ENCODE measurements at regions not wholly inside any gene's neighbourhood (a gene's known extent, or its start where the extent isn't known, plus 50 kb on each side); places are given as distances from the start of the nearest gene placed in this dataset.

DNA sequence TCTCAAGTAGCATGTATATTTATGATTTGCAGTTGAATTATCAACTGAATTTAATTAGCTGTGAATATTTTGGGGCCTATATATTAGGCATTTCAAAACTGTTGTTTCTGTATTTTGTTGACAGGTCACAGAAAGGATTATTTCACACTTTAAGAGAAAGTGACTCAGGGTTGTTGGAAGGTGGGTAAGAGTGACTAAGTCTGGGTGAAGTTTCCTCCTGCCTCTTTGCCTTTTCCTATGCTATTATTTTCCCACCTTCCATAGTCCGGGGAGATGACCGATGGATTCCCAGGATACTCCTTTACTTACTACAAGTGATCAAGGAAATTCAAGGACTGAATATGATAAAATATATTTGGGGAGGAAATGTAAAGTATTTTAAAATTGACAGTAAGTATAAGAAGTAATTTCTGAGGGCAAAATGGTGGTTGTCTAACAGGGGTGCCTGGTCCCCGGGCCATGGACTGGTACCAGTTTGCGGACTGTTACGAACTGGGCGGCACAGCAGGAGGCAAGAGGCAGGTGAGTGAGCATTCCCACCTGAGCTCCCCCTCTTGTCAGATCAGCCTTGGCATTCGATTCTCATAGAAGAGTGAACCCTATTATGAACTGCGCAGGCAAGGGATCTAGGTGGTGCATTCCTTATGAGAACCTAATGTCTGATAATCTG, 175.5 kb upstream of the GPRIN3 start:
- no peak for TF ChIP-seq EZH2 (IDR thresholded peaks at IDR 0.05; ENCODE audit: borderline replicate concordance, low read depth, low read length, severe bottlenecking)
- TF ChIP-seq, protein P1, sequence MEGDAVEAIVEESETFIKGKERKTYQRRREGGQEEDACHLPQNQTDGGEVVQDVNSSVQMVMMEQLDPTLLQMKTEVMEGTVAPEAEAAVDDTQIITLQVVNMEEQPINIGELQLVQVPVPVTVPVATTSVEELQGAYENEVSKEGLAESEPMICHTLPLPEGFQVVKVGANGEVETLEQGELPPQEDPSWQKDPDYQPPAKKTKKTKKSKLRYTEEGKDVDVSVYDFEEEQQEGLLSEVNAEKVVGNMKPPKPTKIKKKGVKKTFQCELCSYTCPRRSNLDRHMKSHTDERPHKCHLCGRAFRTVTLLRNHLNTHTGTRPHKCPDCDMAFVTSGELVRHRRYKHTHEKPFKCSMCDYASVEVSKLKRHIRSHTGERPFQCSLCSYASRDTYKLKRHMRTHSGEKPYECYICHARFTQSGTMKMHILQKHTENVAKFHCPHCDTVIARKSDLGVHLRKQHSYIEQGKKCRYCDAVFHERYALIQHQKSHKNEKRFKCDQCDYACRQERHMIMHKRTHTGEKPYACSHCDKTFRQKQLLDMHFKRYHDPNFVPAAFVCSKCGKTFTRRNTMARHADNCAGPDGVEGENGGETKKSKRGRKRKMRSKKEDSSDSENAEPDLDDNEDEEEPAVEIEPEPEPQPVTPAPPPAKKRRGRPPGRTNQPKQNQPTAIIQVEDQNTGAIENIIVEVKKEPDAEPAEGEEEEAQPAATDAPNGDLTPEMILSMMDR (IDR thresholded peaks at IDR 0.05; ENCODE audit: extremely low read depth in 1 of 2, insufficient read depth in 1 of 2, low read depth in 1 of 2, low read length in 2 of 2), result no peak
- TF ChIP-seq JUN (IDR thresholded peaks at IDR 0.05; ENCODE audit: borderline replicate concordance, insufficient read depth, insufficient read length, low read depth), result peak; percentile 28
- no peak for TF ChIP-seq POLR2A (IDR thresholded peaks at IDR 0.05; ENCODE audit: low read depth, low read length)
